Lower lobe of right lung (tissue), 2 donors: ENCODE measurements at regions not wholly inside any gene's neighbourhood (a gene's known extent, or its start where the extent isn't known, plus 50 kb on each side); places are given as distances from the start of the nearest gene placed in this dataset.
A peak's percentile ranks its signal among the peaks of the same experiment; 100 is the strongest.

Source experiments
- ATAC-seq, 2 donors: fragments of 200-7000 bp; cut with Tn5 transposase; one replicate each; pipeline ENCODE4 v1.9.1; 2020 to 2022; ENCODE audit warnings: mild to moderate bottlenecking in 2 of 2, moderate library complexity in 2 of 2
- DNase-seq: peaks from one replicate; pipeline ENCODE4 v3.0.0-alpha.2; 2020
- H3K27ac ChIP-seq: fragments of 200-600 bp; one replicate; pipeline ENCODE4 v1.8.0; 2022
- H3K27me3 ChIP-seq: fragments of 200-600 bp; one replicate; pipeline ENCODE4 v1.8.0; 2022; ENCODE audit warnings: low read depth
- H3K36me3 ChIP-seq: fragments of 200-600 bp; one replicate; pipeline ENCODE4 v1.8.0; 2022; ENCODE audit warnings: mild to moderate bottlenecking
- H3K4me1 ChIP-seq: fragments of 200-600 bp; one replicate; pipeline ENCODE4 v1.8.0; 2022
- H3K4me3 ChIP-seq: fragments of 200-600 bp; one replicate; pipeline ENCODE4 v1.8.0; 2022; ENCODE audit warnings: mild to moderate bottlenecking
- H3K9me3 ChIP-seq: fragments of 200-600 bp; one replicate; pipeline ENCODE4 v1.8.0; 2022
- intact Hi-C: fragments of 100-400 bp; cut with DNase I; formaldehyde crosslinking; loops from one replicate; pipeline ENCODE4 v1.11.0; 2022
- TF ChIP-seq, protein P1 (sequence below): fragments of 200-600 bp; IDR thresholded peaks from one replicate; pipeline ENCODE4 v1.8.0; 2022; ENCODE audit warnings: antibody characterized with exemption, mild to moderate bottlenecking
- donor health status: DM: no; HTN: yes; CAD: no; lungs with severe emphysema.

DNA sequence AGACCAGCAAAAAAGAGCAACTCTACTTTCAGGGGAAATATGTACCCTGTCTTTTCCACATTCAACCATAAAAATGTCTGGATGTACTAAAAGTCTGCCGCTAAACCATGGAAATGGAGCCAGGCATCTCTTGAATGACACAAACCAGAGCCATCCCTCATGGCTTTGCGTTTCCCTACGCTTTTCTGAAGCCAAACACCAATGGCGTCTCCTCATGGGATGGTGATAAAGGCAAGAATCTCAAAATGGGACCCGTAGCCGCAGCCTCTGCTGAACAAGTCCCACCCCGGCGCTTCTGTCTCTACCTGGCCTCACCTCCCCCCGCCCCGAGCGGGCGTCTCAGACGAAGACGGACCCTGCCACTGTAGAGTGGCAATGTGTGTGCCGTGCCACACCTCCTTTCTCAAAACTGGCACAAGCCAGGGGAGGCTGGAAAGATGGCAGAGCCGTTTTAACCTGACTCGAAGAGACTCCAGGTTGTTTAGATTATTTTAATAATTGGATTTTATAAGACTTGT, 80.3 kb upstream of the AFDN start:
- H3K9me3 ChIP-seq, result no peaks in the 10 kb centered on the region
- H3K4me1 ChIP-seq, result peaks cover 11% of the 10 kb centered on the region
- H3K36me3 ChIP-seq, result no peaks in the 10 kb centered on the region
- H3K27me3 ChIP-seq, result no peaks in the 10 kb centered on the region
- ATAC-seq (no peak), DNase-seq (no peak)
- H3K27ac ChIP-seq, result peak overlapping the region; percentile 16
- intact Hi-C loops, result no loop called here
- TF ChIP-seq, protein P1, sequence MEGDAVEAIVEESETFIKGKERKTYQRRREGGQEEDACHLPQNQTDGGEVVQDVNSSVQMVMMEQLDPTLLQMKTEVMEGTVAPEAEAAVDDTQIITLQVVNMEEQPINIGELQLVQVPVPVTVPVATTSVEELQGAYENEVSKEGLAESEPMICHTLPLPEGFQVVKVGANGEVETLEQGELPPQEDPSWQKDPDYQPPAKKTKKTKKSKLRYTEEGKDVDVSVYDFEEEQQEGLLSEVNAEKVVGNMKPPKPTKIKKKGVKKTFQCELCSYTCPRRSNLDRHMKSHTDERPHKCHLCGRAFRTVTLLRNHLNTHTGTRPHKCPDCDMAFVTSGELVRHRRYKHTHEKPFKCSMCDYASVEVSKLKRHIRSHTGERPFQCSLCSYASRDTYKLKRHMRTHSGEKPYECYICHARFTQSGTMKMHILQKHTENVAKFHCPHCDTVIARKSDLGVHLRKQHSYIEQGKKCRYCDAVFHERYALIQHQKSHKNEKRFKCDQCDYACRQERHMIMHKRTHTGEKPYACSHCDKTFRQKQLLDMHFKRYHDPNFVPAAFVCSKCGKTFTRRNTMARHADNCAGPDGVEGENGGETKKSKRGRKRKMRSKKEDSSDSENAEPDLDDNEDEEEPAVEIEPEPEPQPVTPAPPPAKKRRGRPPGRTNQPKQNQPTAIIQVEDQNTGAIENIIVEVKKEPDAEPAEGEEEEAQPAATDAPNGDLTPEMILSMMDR, result no peak
- H3K4me3 ChIP-seq, result no peak overlapping the region

DNA sequence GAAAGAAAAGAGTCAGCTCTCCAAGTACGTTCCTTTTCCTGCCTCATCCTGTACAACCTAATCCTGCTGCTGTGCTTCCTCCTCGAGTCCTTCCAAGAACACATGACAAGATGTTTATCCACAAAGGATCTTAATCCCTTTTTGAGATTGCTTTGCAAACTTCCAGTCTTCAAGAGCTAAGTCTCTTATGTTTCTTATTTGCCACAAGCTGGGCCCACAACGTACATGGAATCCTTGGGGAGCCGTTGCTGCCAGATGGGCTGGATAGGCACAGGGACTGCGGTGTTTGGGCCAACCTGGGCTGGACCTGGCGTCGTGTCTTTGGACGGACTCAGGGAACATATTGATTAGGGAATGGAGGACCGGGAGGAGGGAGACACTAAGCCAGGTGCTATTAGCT, 79.7 kb upstream of the AFDN start:
- no peaks in the 10 kb centered on the region for H3K36me3 ChIP-seq
- intact Hi-C loops, result no loop called here
- no peak for DNase-seq
- TF ChIP-seq, protein P1, result no peak
- H3K27me3 ChIP-seq, result no peaks in the 10 kb centered on the region
- ATAC-seq, result no peak
- peaks cover 16% of the 10 kb centered on the region for H3K4me1 ChIP-seq
- no peak overlapping the region for H3K4me3 ChIP-seq
- no peak overlapping the region for H3K27ac ChIP-seq
- H3K9me3 ChIP-seq, result no peaks in the 10 kb centered on the region

DNA sequence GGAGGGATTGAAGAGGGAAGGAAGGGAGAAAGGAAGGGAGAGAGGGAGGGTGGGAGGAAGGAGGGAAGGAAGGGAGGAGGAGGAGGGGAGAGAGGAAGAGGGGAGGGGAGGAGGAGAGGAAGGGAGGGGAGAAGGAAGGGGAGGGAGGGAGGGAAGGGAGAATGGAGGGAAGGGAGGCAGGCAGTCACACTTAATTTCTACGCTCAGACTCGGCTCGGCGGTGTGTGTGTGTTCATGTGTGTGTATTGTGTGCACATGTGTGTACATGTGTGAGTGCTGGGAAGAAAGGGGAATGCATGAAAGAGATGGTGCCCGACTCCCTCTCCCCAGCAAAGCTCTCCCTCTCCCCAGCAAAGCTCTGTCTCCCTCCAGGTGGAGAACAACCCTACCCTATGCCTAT, 79.1 kb upstream of the AFDN start:
- intact Hi-C loops, result no loop called here
- no peak overlapping the region for H3K27ac ChIP-seq
- TF ChIP-seq, protein P1, result no peak
- no peak for DNase-seq
- H3K36me3 ChIP-seq, result no peaks in the 10 kb centered on the region
- no peak overlapping the region for H3K4me3 ChIP-seq
- no peaks in the 10 kb centered on the region for H3K9me3 ChIP-seq
- no peak for ATAC-seq
- H3K27me3 ChIP-seq, result no peaks in the 10 kb centered on the region
- peaks cover 17% of the 10 kb centered on the region for H3K4me1 ChIP-seq

DNA sequence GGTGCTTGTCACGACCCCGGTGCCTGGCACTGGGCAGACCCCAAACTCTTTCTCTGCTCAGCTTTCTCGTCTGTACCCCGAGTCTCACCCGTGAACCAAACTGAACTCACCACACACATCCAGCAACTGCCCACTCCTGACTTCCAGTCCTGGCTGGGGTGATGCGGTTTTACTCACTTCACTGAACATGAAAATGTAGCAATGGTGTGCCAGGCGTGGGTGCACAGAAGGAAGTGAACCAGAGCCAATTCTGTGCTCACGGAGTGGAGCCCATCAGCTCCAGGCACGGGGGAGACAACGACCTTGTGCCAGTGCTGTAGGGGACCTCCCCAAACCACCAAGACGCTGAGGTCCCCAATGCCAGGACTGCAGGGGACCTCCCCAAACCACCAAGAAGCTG, 78.7 kb upstream of the AFDN start:
- H3K27me3 ChIP-seq, result no peaks in the 10 kb centered on the region
- no peak overlapping the region for H3K27ac ChIP-seq
- no peaks in the 10 kb centered on the region for H3K9me3 ChIP-seq
- peaks cover 17% of the 10 kb centered on the region for H3K4me1 ChIP-seq
- ATAC-seq (no peak), DNase-seq (no peak)
- no peak overlapping the region for H3K4me3 ChIP-seq
- TF ChIP-seq, protein P1, result no peak
- intact Hi-C loops, result no loop called here
- no peaks in the 10 kb centered on the region for H3K36me3 ChIP-seq

DNA sequence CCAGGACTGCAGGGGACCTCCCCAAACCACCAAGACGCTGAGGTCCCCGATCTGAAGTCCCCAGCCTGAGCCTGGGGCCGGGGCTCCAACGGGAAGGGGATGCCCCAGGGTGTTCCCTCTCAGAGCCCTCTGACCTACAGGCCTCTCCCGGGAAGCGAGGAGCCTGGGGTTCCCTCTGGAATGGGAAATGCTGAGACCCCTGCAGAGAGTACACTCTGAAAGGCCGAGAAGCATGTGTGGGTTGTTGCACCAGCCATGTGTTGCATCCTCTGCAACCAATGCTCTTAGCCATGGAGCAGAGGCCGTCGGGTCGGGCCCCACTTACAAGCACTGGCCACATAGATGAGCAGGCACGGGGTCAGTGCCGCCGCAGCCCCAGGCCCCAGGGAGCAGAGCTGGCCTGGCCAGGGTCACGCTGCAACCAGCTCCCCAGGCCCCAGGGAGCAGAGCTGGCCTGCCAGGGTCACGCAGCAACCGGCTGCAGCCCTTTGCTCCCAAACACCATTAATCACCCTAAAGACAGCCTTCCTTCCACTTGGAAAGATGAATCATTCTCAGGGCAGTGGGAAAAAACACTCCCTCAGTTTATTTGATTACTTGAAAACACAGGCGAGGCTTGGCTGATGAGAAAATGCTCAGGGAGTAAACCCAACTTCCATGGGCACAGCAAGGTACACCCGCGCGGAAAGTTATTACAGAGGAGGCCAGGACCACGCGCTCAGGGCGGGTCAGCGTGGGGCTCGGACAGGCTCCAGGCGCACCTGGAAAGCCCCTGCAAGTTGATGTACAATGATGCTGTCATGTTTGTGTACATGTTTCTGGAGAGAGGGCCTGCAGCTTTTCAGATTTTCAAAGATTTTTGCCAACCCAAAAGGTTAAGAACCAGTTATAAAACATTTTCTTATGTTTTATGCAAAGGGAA, 78.0 kb upstream of the AFDN start:
- DNase-seq, result no peak
- intact Hi-C loops, result no loop called here
- no peak overlapping the region for H3K4me3 ChIP-seq
- no peak for ATAC-seq
- TF ChIP-seq, protein P1, result no peak
- H3K4me1 ChIP-seq, result peaks cover 17% of the 10 kb centered on the region
- H3K27me3 ChIP-seq, result no peaks in the 10 kb centered on the region
- H3K9me3 ChIP-seq, result no peaks in the 10 kb centered on the region
- no peak overlapping the region for H3K27ac ChIP-seq
- no peaks in the 10 kb centered on the region for H3K36me3 ChIP-seq
